ENCODE measurements at regions not wholly inside any gene's neighbourhood (a gene's known extent, or its start where the extent isn't known, plus 50 kb on each side); places are given as distances from the start of the nearest gene placed in this dataset.

GRCh38 chr15:97748576-97748975 lies 211.9 kb upstream of the ARRDC4 start:
- no peak for TF ChIP-seq ARNT (IDR thresholded peaks at IDR 0.05)
- TF ChIP-seq KDM4B (IDR thresholded peaks at IDR 0.05; ENCODE audit: borderline replicate concordance in 2 of 2, low read depth in 1 of 2), result no peak
- no peak for TF ChIP-seq IRF2 (CRISPR knock-in tag; IDR thresholded peaks at IDR 0.05)

Data from K562 (cell line).